ENCODE measurements at regions not wholly inside any gene's neighbourhood (a gene's known extent, or its start where the extent isn't known, plus 50 kb on each side); places are given as distances from the start of the nearest gene placed in this dataset.

DNA sequence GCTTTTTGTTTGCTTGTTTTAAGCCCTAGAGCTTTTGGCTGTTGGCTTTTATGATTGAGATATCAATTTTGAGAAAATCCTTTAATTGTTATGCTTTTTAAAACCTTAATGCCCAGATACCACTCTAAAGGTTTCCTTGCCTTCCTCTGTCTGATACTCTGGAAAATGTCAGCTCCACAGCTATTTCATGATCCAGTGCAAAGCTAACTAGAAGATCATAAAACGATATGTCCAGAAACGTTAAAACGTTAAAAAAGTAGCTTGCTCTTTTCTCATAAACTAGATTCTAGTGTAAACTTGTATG is 189.5 kb upstream of the TENT5A start:
- TF ChIP-seq EZH2phosphoT487 (IDR thresholded peaks at IDR 0.05; ENCODE audit: borderline replicate concordance, low read depth, low read length) = no peak
- H3K27ac ChIP-seq (ENCODE audit: low read depth, low read length, poor library complexity, severe bottlenecking) = no peak overlapping the region
- DNase-seq (ENCODE audit: low spot score) = no peak
- no peaks in the 10 kb centered on the region for H4K20me1 ChIP-seq (ENCODE audit: insufficient read depth, low read length)
- no peaks in the 10 kb centered on the region for H3K4me1 ChIP-seq (ENCODE audit: insufficient read depth, low read length, poor library complexity, severe bottlenecking)
- 0 out of 2 replicates have a peak, but pooled peaks cover 4% of the 10 kb centered on the region for H3K9me2 ChIP-seq (ENCODE audit: insufficient read depth, low read length)
- no peaks in the 10 kb centered on the region for H3K9me3 ChIP-seq (ENCODE audit: low read length)
- no peak overlapping the region for H2AFZ ChIP-seq (ENCODE audit: low read length)
- intact Hi-C loops (cut with micrococcal nuclease; ENCODE audit: unreplicated experiment) = no loop called here
- POLR2A ChIA-PET = interaction anchor here (0.9 kb wide), 1 partner anchor 12 kb away, joined by 3 read pairs; no protein-coding TSS in a partner anchor
- BruUV-seq (replicated peaks) = no TSS peak
- no peak overlapping the region for H3K4me3 ChIP-seq (ENCODE audit: low read depth, low read length, poor library complexity, severe bottlenecking)
- H3K4me2 ChIP-seq (ENCODE audit: low read length) = no peak overlapping the region
- H3K79me2 ChIP-seq (ENCODE audit: insufficient read depth, low read depth, low read length) = no peaks in the 10 kb centered on the region
- CTCF ChIA-PET (ENCODE audit: unreplicated experiment) = no interaction called here
- H3K36me3 ChIP-seq (ENCODE audit: insufficient read depth, low read length) = no peaks in the 10 kb centered on the region

GRCh38 chr6:81940451-81940985 is 188.0 kb upstream of the TENT5A start:
- no peak overlapping the region for H3K4me2 ChIP-seq (ENCODE audit: low read length)
- H4K20me1 ChIP-seq (ENCODE audit: insufficient read depth, low read length) = no peaks in the 10 kb centered on the region
- no peaks in the 10 kb centered on the region for H3K9me3 ChIP-seq (ENCODE audit: low read length)
- H3K4me3 ChIP-seq (ENCODE audit: low read depth, low read length, poor library complexity, severe bottlenecking) = no peak overlapping the region
- H3K27ac ChIP-seq (ENCODE audit: low read depth, low read length, poor library complexity, severe bottlenecking) = no peak overlapping the region
- CTCF ChIA-PET (ENCODE audit: unreplicated experiment) = no interaction called here
- POLR2A ChIA-PET = no interaction called here
- H3K36me3 ChIP-seq (ENCODE audit: insufficient read depth, low read length) = no peaks in the 10 kb centered on the region
- no peak for TF ChIP-seq EZH2phosphoT487 (IDR thresholded peaks at IDR 0.05; ENCODE audit: borderline replicate concordance, low read depth, low read length)
- no peak for TF ChIP-seq CTCF (conservative IDR thresholded peaks at IDR 0.05; ENCODE audit: low read length)
- H3K4me1 ChIP-seq (ENCODE audit: insufficient read depth, low read length, poor library complexity, severe bottlenecking) = no peaks in the 10 kb centered on the region
- intact Hi-C loops (cut with micrococcal nuclease; ENCODE audit: unreplicated experiment) = no loop called here
- BruUV-seq (replicated peaks) = no TSS peak
- H3K9me2 ChIP-seq (ENCODE audit: insufficient read depth, low read length) = 0 out of 2 replicates have a peak, but pooled peaks cover 4% of the 10 kb centered on the region
- no peaks in the 10 kb centered on the region for H3K79me2 ChIP-seq (ENCODE audit: insufficient read depth, low read depth, low read length)
- no peak for DNase-seq (ENCODE audit: low spot score)
- no peak overlapping the region for H2AFZ ChIP-seq (ENCODE audit: low read length)

DNA sequence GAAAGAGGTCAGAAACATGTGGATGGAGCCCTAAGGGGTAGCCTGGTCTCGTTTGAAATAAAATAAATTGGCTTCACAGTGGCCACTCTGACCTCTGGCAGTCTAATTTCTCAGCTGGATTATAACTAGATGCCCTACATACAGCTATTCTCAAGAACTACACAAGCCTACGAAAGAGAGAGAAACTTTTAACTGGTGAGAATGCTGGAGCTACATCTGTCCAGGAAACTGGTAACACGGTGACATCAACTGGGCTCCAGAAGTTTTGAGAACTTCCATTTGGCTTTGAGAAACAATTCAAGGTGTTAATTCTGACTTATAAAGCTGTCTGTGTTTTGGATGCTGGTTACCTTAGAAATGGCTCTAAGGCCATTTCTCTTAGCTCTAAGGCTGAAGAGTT is 187.3 kb upstream of the TENT5A start:
- POLR2A ChIA-PET = interaction anchor here (0.7 kb wide), 1 partner anchor 640 kb away, joined by 3 read pairs; no protein-coding TSS in a partner anchor
- Histone ChIP-seq H3K9me2 (ENCODE audit: insufficient read depth, low read length) (0 out of 2 replicates have a peak, but pooled peaks cover 4% of the 10 kb centered on the region), H3K4me1 (ENCODE audit: insufficient read depth, low read length, poor library complexity, severe bottlenecking) (no peaks in the 10 kb centered on the region), H3K36me3 (ENCODE audit: insufficient read depth, low read length) (no peaks in the 10 kb centered on the region), H2AFZ (ENCODE audit: low read length) (no peak overlapping the region), H3K27ac (ENCODE audit: low read depth, low read length, poor library complexity, severe bottlenecking) (no peak overlapping the region), H3K4me3 (ENCODE audit: low read depth, low read length, poor library complexity, severe bottlenecking) (no peak overlapping the region), H3K4me2 (ENCODE audit: low read length) (no peak overlapping the region), H3K9me3 (ENCODE audit: low read length) (no peaks in the 10 kb centered on the region), H4K20me1 (ENCODE audit: insufficient read depth, low read length) (no peaks in the 10 kb centered on the region), H3K79me2 (ENCODE audit: insufficient read depth, low read depth, low read length) (no peaks in the 10 kb centered on the region)
- no peak for DNase-seq (ENCODE audit: low spot score)
- intact Hi-C loops (cut with micrococcal nuclease; ENCODE audit: unreplicated experiment) = no loop called here
- no TSS peak for BruUV-seq (replicated peaks)
- no peak for TF ChIP-seq EZH2phosphoT487 (IDR thresholded peaks at IDR 0.05; ENCODE audit: borderline replicate concordance, low read depth, low read length)
- TF ChIP-seq CTCF (conservative IDR thresholded peaks at IDR 0.05; ENCODE audit: low read length) = no peak
- CTCF ChIA-PET (ENCODE audit: unreplicated experiment) = no interaction called here

Measured in OCI-LY7 (cell line).